ENCODE measurements at regions not wholly inside any gene's neighbourhood (a gene's known extent, or its start where the extent isn't known, plus 50 kb on each side); places are given as distances from the start of the nearest gene placed in this dataset.
"Not testable (repeated sequence)": the region's sequence is repeated elsewhere in the genome, so short reads cannot be mapped to it uniquely, and the experiment has no call there.

- no peaks in the 10 kb centered on the region for H3K9me3 ChIP-seq
- H3K4me1 ChIP-seq = no peaks in the 10 kb centered on the region
- no peaks in the 10 kb centered on the region for H3K36me3 ChIP-seq
- H3K27ac ChIP-seq = no peak overlapping the region
- DNase-seq = no peak
- no peak overlapping the region for H3K4me3 ChIP-seq
- peak in 1 of 2 donors; percentile 27 for ATAC-seq
- no peak for TF ChIP-seq CTCF (IDR thresholded peaks at IDR 0.05)
- H3K27me3 ChIP-seq (ENCODE audit: low read depth) = no peaks in the 10 kb centered on the region
- intact Hi-C loops (cut with DNase I) = no loop called here
Measured at GRCh38 chr6:6981681-6982322, 126.0 kb upstream of the RREB1 start.

DNA sequence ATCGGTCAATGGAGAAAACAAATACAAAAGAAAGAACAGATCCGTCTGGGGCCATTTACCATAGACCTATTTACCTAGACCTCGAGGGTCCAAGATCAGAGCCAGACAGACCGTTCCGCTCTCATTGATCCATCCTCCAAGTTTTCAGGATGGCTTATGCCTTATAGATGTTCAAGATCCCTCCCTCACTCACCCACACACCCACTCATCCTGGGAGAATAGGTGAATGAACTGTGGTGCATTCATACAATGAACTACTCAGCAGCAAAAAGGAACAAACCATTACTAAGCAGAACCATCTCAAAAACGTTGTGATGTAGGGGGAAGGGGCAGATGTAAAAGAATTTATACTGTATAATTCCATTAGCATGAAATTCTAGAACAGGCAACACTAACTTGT lies 125.1 kb upstream of the RREB1 start:
- Histone ChIP-seq H3K27ac (no peak overlapping the region), H3K27me3 (ENCODE audit: low read depth) (no peaks in the 10 kb centered on the region), H3K4me3 (no peak overlapping the region), H3K4me1 (no peaks in the 10 kb centered on the region), H3K36me3 (no peaks in the 10 kb centered on the region), H3K9me3 (no peaks in the 10 kb centered on the region)
- intact Hi-C loops (cut with DNase I) = no loop called here
- no peak for ATAC-seq
- TF ChIP-seq CTCF (IDR thresholded peaks at IDR 0.05) = no peak
- DNase-seq = no peak

GRCh38 chr6:6984585-6985366 lies 123.0 kb upstream of the RREB1 start:
- intact Hi-C loops (cut with DNase I) = no loop called here
- Histone ChIP-seq H3K9me3 (no peaks in the 10 kb centered on the region), H3K36me3 (no peaks in the 10 kb centered on the region), H3K4me3 (no peak overlapping the region), H3K27ac (no peak overlapping the region), H3K27me3 (ENCODE audit: low read depth) (no peaks in the 10 kb centered on the region), H3K4me1 (no peaks in the 10 kb centered on the region)
- ATAC-seq (no peak), DNase-seq (no peak)
- TF ChIP-seq CTCF (IDR thresholded peaks at IDR 0.05) = no peak

DNA sequence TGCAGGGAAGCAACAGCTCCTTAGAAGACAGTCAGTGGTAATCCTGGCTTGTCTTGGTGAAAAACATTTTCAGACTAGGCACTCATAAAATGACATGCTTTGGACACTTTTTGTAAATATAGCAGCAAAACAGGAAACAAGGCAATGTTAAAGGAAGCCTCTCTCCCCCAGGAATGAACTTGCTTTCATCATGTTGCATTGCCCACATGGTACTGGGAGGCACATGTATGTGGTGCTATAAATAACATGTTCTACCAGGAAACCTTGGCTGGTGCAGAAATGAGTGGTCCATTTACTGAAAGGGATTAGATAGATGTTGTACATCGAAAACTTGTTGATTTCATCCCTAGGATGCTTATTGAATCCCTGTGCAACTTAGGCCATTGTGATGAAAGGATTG lies 121.4 kb upstream of the RREB1 start:
- intact Hi-C loops (cut with DNase I) = no loop called here
- H3K27me3 ChIP-seq (ENCODE audit: low read depth) = no peaks in the 10 kb centered on the region
- no peak for TF ChIP-seq CTCF (IDR thresholded peaks at IDR 0.05)

GRCh38 chr6:6987749-6988148 lies 120.0 kb upstream of the RREB1 start:
- intact Hi-C loops (cut with DNase I) = no loop called here
- DNase-seq (no peak), ATAC-seq (no peak)
- Histone ChIP-seq H3K4me3 (no peak overlapping the region), H3K36me3 (no peaks in the 10 kb centered on the region), H3K9me3 (no peaks in the 10 kb centered on the region), H3K27me3 (ENCODE audit: low read depth) (no peaks in the 10 kb centered on the region), H3K27ac (no peak overlapping the region), H3K4me1 (no peaks in the 10 kb centered on the region)
- TF ChIP-seq CTCF (IDR thresholded peaks at IDR 0.05) = no peak

More for the DNA sequence above, 121.4 kb upstream of the RREB1 start:
- Histone ChIP-seq H3K36me3 (no peaks in the 10 kb centered on the region), H3K27ac (no peak overlapping the region), H3K4me3 (no peak overlapping the region), H3K4me1 (no peaks in the 10 kb centered on the region), H3K9me3 (no peaks in the 10 kb centered on the region)
- DNase-seq = no peak
- ATAC-seq = no peak

DNA sequence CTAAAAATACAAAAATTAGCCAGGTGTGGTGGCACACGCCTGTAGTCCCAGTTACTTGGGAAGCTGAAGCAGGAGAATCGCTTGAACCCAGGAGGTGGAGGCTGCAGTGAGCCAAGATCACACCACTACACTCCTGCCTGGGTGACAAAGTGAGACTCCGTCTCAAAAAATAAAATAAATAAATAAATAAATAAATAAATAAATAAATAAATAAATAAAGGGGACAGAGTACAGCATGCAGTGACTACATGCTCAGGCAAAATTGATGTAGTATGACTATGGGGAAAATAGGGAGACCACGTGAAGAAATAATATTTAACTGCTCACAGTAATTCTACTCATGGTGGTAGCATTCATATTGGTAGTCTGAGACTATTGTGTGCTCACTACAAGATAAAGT lies 117.7 kb upstream of the RREB1 start:
- H3K4me1 ChIP-seq; intact Hi-C loops (cut with DNase I); H3K9me3 ChIP-seq; DNase-seq; H3K27ac ChIP-seq; H3K4me3 ChIP-seq; ATAC-seq; H3K27me3 ChIP-seq (ENCODE audit: low read depth); H3K36me3 ChIP-seq: not testable (repeated sequence)
